Neural progenitor cell (in vitro differentiated cells): ENCODE measurements at regions not wholly inside any gene's neighbourhood (a gene's known extent, or its start where the extent isn't known, plus 50 kb on each side); places are given as distances from the start of the nearest gene placed in this dataset.

Experiments used
- DNase-seq: peaks from one replicate; pipeline ENCODE4 v3.0.0-alpha.2; 2016; ENCODE audit warnings: low spot score
- H2AFZ ChIP-seq: fragments of 200-600 bp; sonication (generic); replicated peaks from 2 replicates; pipeline ENCODE4 v1.6.1; 2016; ENCODE audit warnings: antibody characterized with exemption
- H3F3A ChIP-seq: fragments of 200-600 bp; sonication (generic); 2 replicates; pipeline ENCODE4 v1.6.1; 2016; ENCODE audit warnings: antibody characterized with exemption, low read depth
- H3K27ac ChIP-seq: fragments of 200-600 bp; sonication (generic); 2 replicates; pipeline ENCODE4 v1.5.1; 2016; ENCODE audit warnings: mild to moderate bottlenecking
- H3K27me3 ChIP-seq: fragments of 200-600 bp; sonication (generic); 2 replicates; pipeline ENCODE4 v1.6.1; 2016; ENCODE audit warnings: mild to moderate bottlenecking, moderate library complexity
- H3K36me3 ChIP-seq: fragments of 200-600 bp; sonication (generic); 2 replicates; pipeline ENCODE4 v1.5.1; 2016
- H3K4me1 ChIP-seq: fragments of 200-600 bp; sonication (generic); 2 replicates; pipeline ENCODE4 v1.6.1; 2016; ENCODE audit warnings: mixed run types
- H3K4me2 ChIP-seq: fragments of 200-600 bp; sonication (generic); 2 replicates; pipeline ENCODE4 v1.6.1; 2016
- H3K4me3 ChIP-seq: fragments of 200-600 bp; sonication (generic); 2 replicates; pipeline ENCODE4 v1.5.1; 2016
- H3K79me2 ChIP-seq: fragments of 200-600 bp; sonication (generic); 2 replicates; pipeline ENCODE4 v1.6.1; 2016; ENCODE audit warnings: low read depth
- H3K9ac ChIP-seq: fragments of 200-600 bp; sonication (generic); 2 replicates; pipeline ENCODE4 v1.6.1; 2016
- H3K9me3 ChIP-seq: fragments of 200-600 bp; sonication (generic); 2 replicates; pipeline ENCODE4 v1.5.1; 2016; ENCODE audit warnings: low read depth
- H4K20me1 ChIP-seq: fragments of 200-600 bp; sonication (generic); 2 replicates; pipeline ENCODE4 v1.6.1; 2016; ENCODE audit warnings: low read depth
- H3K27ac Mint-ChIP-seq: 3 replicates; pipeline ENCODE4 v1.8.0; 2021; ENCODE audit warnings: mixed read lengths
- H3K27me3 Mint-ChIP-seq: 2 replicates; pipeline ENCODE4 v1.8.0; 2022; ENCODE audit warnings: low read depth, mild to moderate bottlenecking, inconsistent platforms, moderate library complexity, mixed read lengths; ENCODE audit not compliant: insufficient read depth
- H3K36me3 Mint-ChIP-seq: 3 replicates; pipeline ENCODE4 v1.8.0; 2021; ENCODE audit warnings: mixed read lengths
- H3K4me1 Mint-ChIP-seq: 3 replicates; pipeline ENCODE4 v1.8.0; 2021; ENCODE audit warnings: mixed read lengths
- H3K4me3 Mint-ChIP-seq: 3 replicates; pipeline ENCODE4 v1.8.0; 2021; ENCODE audit warnings: mild to moderate bottlenecking, moderate library complexity, mixed read lengths
- H3K9me3 Mint-ChIP-seq: 3 replicates; pipeline ENCODE4 v1.8.0; 2020; ENCODE audit warnings: mixed read lengths
- CTCF ChIP-seq: fragments of 200-600 bp; sonication (generic); IDR thresholded peaks from 2 replicates; pipeline ENCODE4 v1.5.1; 2017; ENCODE audit warnings: antibody characterized with exemption, mild to moderate bottlenecking
- EZH2 ChIP-seq: fragments of 200-600 bp; sonication (generic); IDR thresholded peaks from 2 replicates; pipeline ENCODE4 v1.6.1; 2017; ENCODE audit warnings: antibody characterized with exemption, mild to moderate bottlenecking, moderate library complexity
- EZH2phosphoT487 ChIP-seq: fragments of 200-600 bp; sonication (generic); IDR thresholded peaks from 2 replicates; pipeline ENCODE4 v1.6.1; 2017; ENCODE audit warnings: antibody characterized with exemption

- no peaks in the 10 kb centered on the region for H4K20me1 ChIP-seq
- Mint-ChIP-seq H3K4me1 (peaks cover 8% of the 10 kb centered on the region), H3K4me3 (no peak overlapping the region), H3K9me3 (no peaks in the 10 kb centered on the region), H3K36me3 (peaks cover 7% of the 10 kb centered on the region), H3K27me3 (no peaks in the 10 kb centered on the region), H3K27ac (no peak overlapping the region)
- no peaks in the 10 kb centered on the region for H3K27me3 ChIP-seq
- H3K9me3 ChIP-seq, result no peaks in the 10 kb centered on the region
- TF ChIP-seq CTCF, result no peak
- no peak for TF ChIP-seq EZH2phosphoT487
- no peak for TF ChIP-seq EZH2
- H3K9ac ChIP-seq, result no peak overlapping the region
- H3K4me1 ChIP-seq, result no peaks in the 10 kb centered on the region
- H3K4me3 ChIP-seq, result no peak overlapping the region
- H2AFZ ChIP-seq, result no peak overlapping the region
- no peaks in the 10 kb centered on the region for H3K36me3 ChIP-seq
- H3F3A ChIP-seq, result no peaks in the 10 kb centered on the region
- no peak for DNase-seq
- no peak overlapping the region for H3K27ac ChIP-seq
- no peaks in the 10 kb centered on the region for H3K79me2 ChIP-seq
- no peak overlapping the region for H3K4me2 ChIP-seq
Measured at GRCh38 chr13:73720216-73720840, 413.9 kb downstream of the KLF12 start.

- Mint-ChIP-seq H3K9me3 (no peaks in the 10 kb centered on the region), H3K27ac (no peak overlapping the region), H3K4me1 (peaks cover 8% of the 10 kb centered on the region), H3K4me3 (no peak overlapping the region), H3K36me3 (peaks cover 15% of the 10 kb centered on the region), H3K27me3 (no peaks in the 10 kb centered on the region)
- H3K36me3 ChIP-seq, result no peaks in the 10 kb centered on the region
- no peak for DNase-seq
- no peaks in the 10 kb centered on the region for H3K4me1 ChIP-seq
- no peak overlapping the region for H3K9ac ChIP-seq
- no peak overlapping the region for H3K27ac ChIP-seq
- no peak overlapping the region for H3K4me3 ChIP-seq
- no peaks in the 10 kb centered on the region for H3K9me3 ChIP-seq
- no peaks in the 10 kb centered on the region for H3K27me3 ChIP-seq
- H4K20me1 ChIP-seq, result no peaks in the 10 kb centered on the region
- H2AFZ ChIP-seq, result no peak overlapping the region
- no peak overlapping the region for H3K4me2 ChIP-seq
- TF ChIP-seq EZH2phosphoT487 (no peak), EZH2 (no peak), CTCF (no peak)
- H3K79me2 ChIP-seq, result no peaks in the 10 kb centered on the region
- no peaks in the 10 kb centered on the region for H3F3A ChIP-seq
Measured at GRCh38 chr13:73718246-73718645, 416.0 kb downstream of the KLF12 start.

GRCh38 chr13:73717632-73718031 is 416.6 kb downstream of the KLF12 start:
- peaks cover 19% of the 10 kb centered on the region for H3K36me3 Mint-ChIP-seq
- Histone ChIP-seq H3K27ac (no peak overlapping the region), H4K20me1 (no peaks in the 10 kb centered on the region), H3K4me3 (no peak overlapping the region), H3K9me3 (no peaks in the 10 kb centered on the region), H3K36me3 (no peaks in the 10 kb centered on the region), H3K79me2 (no peaks in the 10 kb centered on the region), H3F3A (no peaks in the 10 kb centered on the region), H3K4me2 (no peak overlapping the region), H3K9ac (no peak overlapping the region), H3K27me3 (no peaks in the 10 kb centered on the region), H3K4me1 (no peaks in the 10 kb centered on the region), H2AFZ (no peak overlapping the region)
- H3K4me1 Mint-ChIP-seq, result peaks cover 8% of the 10 kb centered on the region
- no peak for DNase-seq
- no peaks in the 10 kb centered on the region for H3K9me3 Mint-ChIP-seq
- no peak for TF ChIP-seq CTCF
- no peak for TF ChIP-seq EZH2
- TF ChIP-seq EZH2phosphoT487, result no peak
- H3K4me3 Mint-ChIP-seq, result no peak overlapping the region
- H3K27me3 Mint-ChIP-seq, result no peaks in the 10 kb centered on the region
- H3K27ac Mint-ChIP-seq, result no peak overlapping the region
